ENCODE measurements at regions not wholly inside any gene's neighbourhood (a gene's known extent, or its start where the extent isn't known, plus 50 kb on each side); places are given as distances from the start of the nearest gene placed in this dataset.

DNA sequence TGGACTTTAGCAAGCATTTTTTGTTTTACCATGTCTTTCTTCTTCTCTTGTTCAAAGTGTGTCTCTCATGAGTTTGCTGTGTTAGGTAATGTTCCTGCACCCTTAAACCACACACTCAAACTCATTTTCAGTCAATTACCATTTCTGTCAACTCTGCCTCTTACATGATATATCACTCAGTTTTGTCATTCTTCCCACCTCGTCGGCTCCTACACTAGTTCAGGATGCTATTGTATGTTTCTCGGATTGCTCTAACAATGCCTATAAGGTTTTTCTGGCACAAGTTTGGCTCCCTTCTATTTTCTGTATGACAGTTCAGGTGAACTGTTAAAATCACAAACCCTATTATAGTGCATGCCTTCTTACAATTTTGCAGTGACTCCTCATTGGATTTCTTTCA, 260.8 kb upstream of the NAV3 start:
- Histone ChIP-seq H3K4me3 (no peak overlapping the region), H3K4me1 (no peaks in the 10 kb centered on the region), H3K9me3 (no peaks in the 10 kb centered on the region), H3K27me3 (no peaks in the 10 kb centered on the region), H3K36me3 (no peaks in the 10 kb centered on the region), H3K27ac (no peak overlapping the region)
- WGBS, 2 donors, result 72 to 73% methylated on average over 3 of the region's 3 CpGs
- TF ChIP-seq, protein P1, sequence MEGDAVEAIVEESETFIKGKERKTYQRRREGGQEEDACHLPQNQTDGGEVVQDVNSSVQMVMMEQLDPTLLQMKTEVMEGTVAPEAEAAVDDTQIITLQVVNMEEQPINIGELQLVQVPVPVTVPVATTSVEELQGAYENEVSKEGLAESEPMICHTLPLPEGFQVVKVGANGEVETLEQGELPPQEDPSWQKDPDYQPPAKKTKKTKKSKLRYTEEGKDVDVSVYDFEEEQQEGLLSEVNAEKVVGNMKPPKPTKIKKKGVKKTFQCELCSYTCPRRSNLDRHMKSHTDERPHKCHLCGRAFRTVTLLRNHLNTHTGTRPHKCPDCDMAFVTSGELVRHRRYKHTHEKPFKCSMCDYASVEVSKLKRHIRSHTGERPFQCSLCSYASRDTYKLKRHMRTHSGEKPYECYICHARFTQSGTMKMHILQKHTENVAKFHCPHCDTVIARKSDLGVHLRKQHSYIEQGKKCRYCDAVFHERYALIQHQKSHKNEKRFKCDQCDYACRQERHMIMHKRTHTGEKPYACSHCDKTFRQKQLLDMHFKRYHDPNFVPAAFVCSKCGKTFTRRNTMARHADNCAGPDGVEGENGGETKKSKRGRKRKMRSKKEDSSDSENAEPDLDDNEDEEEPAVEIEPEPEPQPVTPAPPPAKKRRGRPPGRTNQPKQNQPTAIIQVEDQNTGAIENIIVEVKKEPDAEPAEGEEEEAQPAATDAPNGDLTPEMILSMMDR (IDR thresholded peaks at IDR 0.05), result no peak
- TF ChIP-seq POLR2A (IDR thresholded peaks at IDR 0.05), result no peak
- TF ChIP-seq POLR2AphosphoS5 (IDR thresholded peaks at IDR 0.05), result no peak
- TF ChIP-seq EP300 (IDR thresholded peaks at IDR 0.05), result no peak
- DNase-seq (no peak), ATAC-seq (ENCODE audit: low FRiP score in 2 of 2) (no peak)

DNA sequence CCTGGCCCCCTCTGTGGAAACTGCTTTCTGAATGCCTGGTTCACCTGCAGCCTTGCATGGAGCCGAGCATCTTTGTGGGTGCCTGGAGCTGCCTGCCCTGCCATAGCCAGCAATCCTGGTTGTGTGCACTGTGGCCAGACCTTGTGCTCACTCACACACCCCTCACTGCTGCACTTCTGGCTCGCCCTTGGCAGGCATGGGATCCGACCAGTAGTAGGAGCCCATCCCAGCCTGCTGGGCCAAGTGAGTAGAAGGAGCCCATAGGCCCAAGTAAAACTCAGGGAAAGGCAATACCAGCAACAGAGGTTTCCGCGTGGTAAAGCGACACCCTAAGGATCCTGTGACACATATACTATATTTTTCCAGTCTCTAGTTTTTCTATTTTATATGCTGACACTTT, 270.0 kb upstream of the NAV3 start:
- ATAC-seq (ENCODE audit: low FRiP score in 2 of 2) (peak in 1 of 2 donors; percentile 61), DNase-seq (peak in 1 of 2 donors; percentile 5)
- no peak overlapping the region for H3K4me3 ChIP-seq
- 84 to 85% methylated on average over 6 of the region's 6 CpGs for WGBS, 2 donors
- no peaks in the 10 kb centered on the region for H3K9me3 ChIP-seq
- TF ChIP-seq POLR2AphosphoS5 (IDR thresholded peaks at IDR 0.05) (no peak), EP300 (IDR thresholded peaks at IDR 0.05) (no peak), POLR2A (IDR thresholded peaks at IDR 0.05) (no peak)
- TF ChIP-seq, protein P1 (IDR thresholded peaks at IDR 0.05), result no peak
- no peaks in the 10 kb centered on the region for H3K4me1 ChIP-seq
- H3K27me3 ChIP-seq, result no peaks in the 10 kb centered on the region
- H3K36me3 ChIP-seq, result no peaks in the 10 kb centered on the region
- H3K27ac ChIP-seq, result no peak overlapping the region

DNA sequence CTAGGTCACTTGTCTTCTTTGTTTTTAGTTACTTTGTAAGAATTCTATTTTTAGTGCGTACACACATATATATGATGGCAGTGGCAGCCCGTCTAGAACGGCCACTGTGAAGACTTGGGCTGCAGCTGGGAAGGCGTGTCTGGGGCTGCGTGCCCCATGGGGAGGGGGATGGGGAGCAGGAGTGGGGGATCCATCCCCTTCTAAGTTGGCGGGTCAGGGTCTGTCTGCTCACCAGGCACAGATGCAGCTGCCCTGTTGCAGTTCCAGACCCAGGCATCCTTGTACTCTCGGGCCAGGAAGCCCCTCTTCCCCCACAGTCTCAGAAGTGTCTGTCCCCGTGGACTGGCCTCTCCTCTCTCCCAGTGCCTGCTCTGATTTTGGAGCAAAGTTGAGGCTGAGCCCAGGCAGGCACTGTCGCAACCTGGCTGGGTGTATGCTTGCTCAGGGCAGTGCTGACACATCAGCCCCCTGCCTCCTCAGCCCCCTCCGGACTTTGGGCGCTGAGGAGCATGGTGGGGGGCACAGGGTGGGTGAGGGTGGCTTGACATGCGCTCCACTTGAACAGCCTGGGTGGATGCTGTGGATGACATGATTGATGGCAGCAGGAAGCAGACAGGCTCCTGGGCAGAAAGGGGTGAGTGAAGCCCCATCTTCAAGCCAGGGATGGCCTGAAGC, 271.2 kb upstream of the NAV3 start:
- peak in 1 of 2 donors; percentile 15 for DNase-seq
- no peaks in the 10 kb centered on the region for H3K4me1 ChIP-seq
- WGBS, 2 donors, result 86 to 96% methylated on average over 9 to 12 of the region's 12 CpGs
- ATAC-seq (ENCODE audit: low FRiP score in 2 of 2), result peak; percentile 6 to 71
- no peaks in the 10 kb centered on the region for H3K27me3 ChIP-seq
- H3K27ac ChIP-seq, result no peak overlapping the region
- no peaks in the 10 kb centered on the region for H3K9me3 ChIP-seq
- no peak overlapping the region for H3K4me3 ChIP-seq
- no peaks in the 10 kb centered on the region for H3K36me3 ChIP-seq
- TF ChIP-seq POLR2A (IDR thresholded peaks at IDR 0.05) (no peak), POLR2AphosphoS5 (IDR thresholded peaks at IDR 0.05) (no peak), EP300 (IDR thresholded peaks at IDR 0.05) (no peak)
- TF ChIP-seq, protein P1 (IDR thresholded peaks at IDR 0.05), result no peak

DNA sequence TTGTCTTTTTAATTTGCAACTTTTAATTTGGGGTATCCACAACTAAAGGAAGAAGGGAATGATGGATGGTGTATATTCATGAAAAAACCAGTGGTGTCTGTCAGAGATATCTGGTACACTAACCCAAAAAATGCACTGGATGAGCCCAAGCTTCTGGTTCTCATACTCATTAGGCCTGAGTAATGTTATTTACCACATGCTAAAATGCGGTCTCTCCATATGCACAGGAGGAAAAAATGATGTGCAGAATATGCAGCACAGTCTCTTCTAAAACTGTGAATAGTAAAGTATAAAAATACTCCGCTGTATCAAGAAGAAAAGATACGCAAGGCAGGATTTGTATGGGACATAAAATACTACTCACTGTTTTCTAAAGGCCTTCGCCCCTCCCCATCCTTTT, 275.6 kb upstream of the NAV3 start:
- DNase-seq (no peak), ATAC-seq (ENCODE audit: low FRiP score in 2 of 2) (no peak)
- Histone ChIP-seq H3K9me3 (no peaks in the 10 kb centered on the region), H3K27ac (no peak overlapping the region), H3K4me1 (no peaks in the 10 kb centered on the region), H3K27me3 (no peaks in the 10 kb centered on the region), H3K4me3 (no peak overlapping the region), H3K36me3 (no peaks in the 10 kb centered on the region)
- WGBS, 2 donors, result 71 to 84% methylated on average over 4 of the region's 4 CpGs
- TF ChIP-seq EP300 (IDR thresholded peaks at IDR 0.05) (no peak), POLR2A (IDR thresholded peaks at IDR 0.05) (no peak), POLR2AphosphoS5 (IDR thresholded peaks at IDR 0.05) (no peak)
- TF ChIP-seq, protein P1 (IDR thresholded peaks at IDR 0.05), result no peak
